ENCODE measurements at regions not wholly inside any gene's neighbourhood (a gene's known extent, or its start where the extent isn't known, plus 50 kb on each side); places are given as distances from the start of the nearest gene placed in this dataset.

- no peak for DNase-seq (ENCODE audit: low read depth)
- H3K4me3 ChIP-seq (ENCODE audit: control insufficient read depth, low read depth, low read length), result no peak overlapping the region
- TF ChIP-seq, protein P1, sequence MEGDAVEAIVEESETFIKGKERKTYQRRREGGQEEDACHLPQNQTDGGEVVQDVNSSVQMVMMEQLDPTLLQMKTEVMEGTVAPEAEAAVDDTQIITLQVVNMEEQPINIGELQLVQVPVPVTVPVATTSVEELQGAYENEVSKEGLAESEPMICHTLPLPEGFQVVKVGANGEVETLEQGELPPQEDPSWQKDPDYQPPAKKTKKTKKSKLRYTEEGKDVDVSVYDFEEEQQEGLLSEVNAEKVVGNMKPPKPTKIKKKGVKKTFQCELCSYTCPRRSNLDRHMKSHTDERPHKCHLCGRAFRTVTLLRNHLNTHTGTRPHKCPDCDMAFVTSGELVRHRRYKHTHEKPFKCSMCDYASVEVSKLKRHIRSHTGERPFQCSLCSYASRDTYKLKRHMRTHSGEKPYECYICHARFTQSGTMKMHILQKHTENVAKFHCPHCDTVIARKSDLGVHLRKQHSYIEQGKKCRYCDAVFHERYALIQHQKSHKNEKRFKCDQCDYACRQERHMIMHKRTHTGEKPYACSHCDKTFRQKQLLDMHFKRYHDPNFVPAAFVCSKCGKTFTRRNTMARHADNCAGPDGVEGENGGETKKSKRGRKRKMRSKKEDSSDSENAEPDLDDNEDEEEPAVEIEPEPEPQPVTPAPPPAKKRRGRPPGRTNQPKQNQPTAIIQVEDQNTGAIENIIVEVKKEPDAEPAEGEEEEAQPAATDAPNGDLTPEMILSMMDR (IDR thresholded peaks at IDR 0.05; ENCODE audit: control insufficient read depth, insufficient read depth, low read depth, low read length, missing control alignments), result no peak
Observed at GRCh38 chr4:37762991-37763368, 63.5 kb upstream of the PGM2 start.

GRCh38 chr4:37762294-37762990 is 64.0 kb upstream of the PGM2 start:
- TF ChIP-seq, protein P1 (IDR thresholded peaks at IDR 0.05; ENCODE audit: control insufficient read depth, insufficient read depth, low read depth, low read length, missing control alignments), result no peak
- no peak for DNase-seq (ENCODE audit: low read depth)
- H3K4me3 ChIP-seq (ENCODE audit: control insufficient read depth, low read depth, low read length), result no peak overlapping the region

GRCh38 chr4:37760840-37761239 is 65.6 kb upstream of the PGM2 start:
- no peak overlapping the region for H3K4me3 ChIP-seq (ENCODE audit: control insufficient read depth, low read depth, low read length)
- DNase-seq (ENCODE audit: low read depth), result no peak
- TF ChIP-seq, protein P1 (IDR thresholded peaks at IDR 0.05; ENCODE audit: control insufficient read depth, insufficient read depth, low read depth, low read length, missing control alignments), result no peak

- TF ChIP-seq, protein P1 (IDR thresholded peaks at IDR 0.05; ENCODE audit: control insufficient read depth, insufficient read depth, low read depth, low read length, missing control alignments), result no peak
- DNase-seq (ENCODE audit: low read depth), result no peak
- no peak overlapping the region for H3K4me3 ChIP-seq (ENCODE audit: control insufficient read depth, low read depth, low read length)
Observed at GRCh38 chr4:37759833-37760232, 66.7 kb upstream of the PGM2 start.

GRCh38 chr4:37758226-37758625 is 68.3 kb upstream of the PGM2 start:
- peak; percentile 33 for DNase-seq (ENCODE audit: low read depth)
- no peak overlapping the region for H3K4me3 ChIP-seq (ENCODE audit: control insufficient read depth, low read depth, low read length)
- TF ChIP-seq, protein P1 (IDR thresholded peaks at IDR 0.05; ENCODE audit: control insufficient read depth, insufficient read depth, low read depth, low read length, missing control alignments), result no peak

- TF ChIP-seq, protein P1 (IDR thresholded peaks at IDR 0.05; ENCODE audit: control insufficient read depth, insufficient read depth, low read depth, low read length, missing control alignments), result no peak
- no peak overlapping the region for H3K4me3 ChIP-seq (ENCODE audit: control insufficient read depth, low read depth, low read length)
- no peak for DNase-seq (ENCODE audit: low read depth)
Observed at GRCh38 chr4:37757761-37758160, 68.7 kb upstream of the PGM2 start.
